ENCODE measurements at regions not wholly inside any gene's neighbourhood (a gene's known extent, or its start where the extent isn't known, plus 50 kb on each side); places are given as distances from the start of the nearest gene placed in this dataset.
"Not testable (repeated sequence)": the region's sequence is repeated elsewhere in the genome, so short reads cannot be mapped to it uniquely, and the experiment has no call there.

- DNase-seq (ENCODE audit: low read depth, low spot score): no peak
- H3K36me3 Mint-ChIP-seq (ENCODE audit: low read depth): no peaks in the 10 kb centered on the region
- TF ChIP-seq CTCF (conservative IDR thresholded peaks at IDR 0.05): no peak
- H3K9me3 Mint-ChIP-seq: no peaks in the 10 kb centered on the region
- no peak overlapping the region for H3K4me3 Mint-ChIP-seq
- no peaks in the 10 kb centered on the region for H3K27me3 Mint-ChIP-seq (ENCODE audit: low read depth)
- no peak overlapping the region for H3K27ac Mint-ChIP-seq (ENCODE audit: unreplicated experiment)
- peaks cover 8% of the 10 kb centered on the region for H3K4me1 Mint-ChIP-seq
Observed at GRCh38 chr11:86145439-86146156, 76.7 kb upstream of the PICALM start.

GRCh38 chr11:86144846-86145245, 76.0 kb upstream of the PICALM start:
- no peaks in the 10 kb centered on the region for H3K27me3 Mint-ChIP-seq (ENCODE audit: low read depth)
- no peaks in the 10 kb centered on the region for H3K9me3 Mint-ChIP-seq
- H3K4me3 Mint-ChIP-seq: no peak overlapping the region
- TF ChIP-seq CTCF (conservative IDR thresholded peaks at IDR 0.05): no peak
- H3K27ac Mint-ChIP-seq (ENCODE audit: unreplicated experiment): no peak overlapping the region
- H3K4me1 Mint-ChIP-seq: peaks cover 8% of the 10 kb centered on the region
- no peaks in the 10 kb centered on the region for H3K36me3 Mint-ChIP-seq (ENCODE audit: low read depth)
- no peak for DNase-seq (ENCODE audit: low read depth, low spot score)

GRCh38 chr11:86144087-86144486, 75.2 kb upstream of the PICALM start:
- H3K4me3 Mint-ChIP-seq; H3K27ac Mint-ChIP-seq (ENCODE audit: unreplicated experiment); H3K36me3 Mint-ChIP-seq (ENCODE audit: low read depth); DNase-seq (ENCODE audit: low read depth, low spot score); H3K9me3 Mint-ChIP-seq; H3K27me3 Mint-ChIP-seq (ENCODE audit: low read depth); H3K4me1 Mint-ChIP-seq: not testable (repeated sequence)

- no peaks in the 10 kb centered on the region for H3K9me3 Mint-ChIP-seq
- H3K36me3 Mint-ChIP-seq (ENCODE audit: low read depth): no peaks in the 10 kb centered on the region
- no peak for DNase-seq (ENCODE audit: low read depth, low spot score)
- no peak overlapping the region for H3K4me3 Mint-ChIP-seq
- no peaks in the 10 kb centered on the region for H3K27me3 Mint-ChIP-seq (ENCODE audit: low read depth)
- no peak for TF ChIP-seq CTCF (conservative IDR thresholded peaks at IDR 0.05)
- no peak overlapping the region for H3K27ac Mint-ChIP-seq (ENCODE audit: unreplicated experiment)
- peaks cover 4% of the 10 kb centered on the region for H3K4me1 Mint-ChIP-seq
Observed at GRCh38 chr11:86143087-86144030, 74.5 kb upstream of the PICALM start.

GRCh38 chr11:86142170-86142569, 73.3 kb upstream of the PICALM start:
- DNase-seq (ENCODE audit: low read depth, low spot score): no peak
- H3K27ac Mint-ChIP-seq (ENCODE audit: unreplicated experiment): no peak overlapping the region
- no peaks in the 10 kb centered on the region for H3K36me3 Mint-ChIP-seq (ENCODE audit: low read depth)
- no peak overlapping the region for H3K4me3 Mint-ChIP-seq
- no peaks in the 10 kb centered on the region for H3K9me3 Mint-ChIP-seq
- TF ChIP-seq CTCF (conservative IDR thresholded peaks at IDR 0.05): no peak
- no peaks in the 10 kb centered on the region for H3K27me3 Mint-ChIP-seq (ENCODE audit: low read depth)
- no peaks in the 10 kb centered on the region for H3K4me1 Mint-ChIP-seq

- TF ChIP-seq CTCF (conservative IDR thresholded peaks at IDR 0.05): no peak
- H3K27me3 Mint-ChIP-seq (ENCODE audit: low read depth): no peaks in the 10 kb centered on the region
Observed at GRCh38 chr11:86141727-86142126, 72.8 kb upstream of the PICALM start.

More at GRCh38 chr11:86141727-86142126, 72.8 kb upstream of the PICALM start:
- no peaks in the 10 kb centered on the region for H3K36me3 Mint-ChIP-seq (ENCODE audit: low read depth)
- H3K4me3 Mint-ChIP-seq: no peak overlapping the region
- H3K4me1 Mint-ChIP-seq: no peaks in the 10 kb centered on the region
- no peaks in the 10 kb centered on the region for H3K9me3 Mint-ChIP-seq
- no peak for DNase-seq (ENCODE audit: low read depth, low spot score)
- H3K27ac Mint-ChIP-seq (ENCODE audit: unreplicated experiment): no peak overlapping the region
